ENCODE measurements at regions not wholly inside any gene's neighbourhood (a gene's known extent, or its start where the extent isn't known, plus 50 kb on each side); places are given as distances from the start of the nearest gene placed in this dataset.

DNA sequence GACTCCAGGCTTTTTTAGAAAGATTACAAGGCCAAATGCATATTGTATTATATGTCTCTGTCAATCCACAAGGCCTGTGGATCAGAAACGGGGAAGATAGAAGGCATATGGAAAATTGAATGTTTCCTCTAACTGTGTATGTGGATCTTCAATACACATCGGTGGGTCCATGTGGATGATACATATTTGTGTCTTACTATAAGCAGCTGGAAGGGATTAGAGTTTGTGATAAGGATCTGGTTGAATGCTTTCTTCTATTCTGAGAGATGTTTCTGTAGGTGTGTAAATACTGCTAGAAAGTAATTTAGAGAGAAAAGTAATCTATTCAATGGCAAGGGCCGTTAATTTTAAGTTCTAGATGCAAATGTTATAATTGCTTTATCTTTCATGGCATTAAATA is 137.8 kb upstream of the AKR1E2 start:
- no peak for TF ChIP-seq GATA2 (IDR thresholded peaks at IDR 0.05; ENCODE audit: low read depth, low read length)
- no peak for TF ChIP-seq GATA3 (IDR thresholded peaks at IDR 0.05; ENCODE audit: low read depth, low read length)

Data from SH-SY5Y (cell line).